MV-4-11 (cell line): ENCODE measurements at regions not wholly inside any gene's neighbourhood (a gene's known extent, or its start where the extent isn't known, plus 50 kb on each side); places are given as distances from the start of the nearest gene placed in this dataset.

Source experiments
- DNase-seq: peaks from one replicate; lab custom pipeline; 2025; lab: John Stamatoyannopoulos, UW

GRCh38 chr4:100970414-100970813 is 376.9 kb downstream of the PPP3CA start:
- no peak for DNase-seq

DNA sequence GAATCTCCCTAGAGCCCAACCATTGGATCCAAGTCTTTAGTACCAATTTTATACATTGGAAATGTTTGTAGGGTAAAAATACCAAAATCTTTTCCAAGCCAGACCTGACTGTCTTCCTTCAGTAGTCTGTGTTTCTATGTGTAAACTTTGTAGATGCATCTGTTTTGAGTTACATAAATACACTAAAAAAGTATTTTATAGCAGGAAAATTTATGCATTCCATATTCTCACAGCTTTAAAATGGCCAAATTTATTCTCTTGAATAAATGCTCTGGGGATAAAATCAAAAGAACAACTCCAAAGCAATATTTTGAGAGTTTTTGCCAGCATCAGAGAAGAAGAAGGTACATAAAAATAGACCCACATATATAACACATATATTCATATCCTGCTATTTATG is 377.4 kb downstream of the PPP3CA start:
- no peak for DNase-seq

GRCh38 chr4:100968046-100968445 is 379.3 kb downstream of the PPP3CA start:
- DNase-seq, result no peak

DNA sequence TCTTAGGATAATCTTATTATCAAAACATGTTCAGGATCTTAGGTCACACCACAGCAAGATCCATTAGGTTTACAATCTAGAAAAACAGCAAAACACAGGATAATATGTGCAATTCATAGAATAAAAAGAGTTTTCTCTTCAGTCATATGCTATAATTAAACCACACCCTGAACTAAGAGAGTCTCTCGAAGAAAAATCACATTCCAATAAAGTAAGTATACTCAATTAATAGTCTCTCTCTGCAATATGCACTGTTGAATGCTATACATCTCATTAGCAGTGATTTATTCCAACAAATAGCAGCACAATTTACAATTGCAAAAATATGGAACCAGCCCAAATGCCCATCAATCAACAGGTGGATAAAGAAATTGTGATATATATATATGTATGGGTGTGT is 383.7 kb downstream of the PPP3CA start:
- no peak for DNase-seq

GRCh38 chr4:100962698-100963097 is 384.6 kb downstream of the PPP3CA start:
- no peak for DNase-seq

DNA sequence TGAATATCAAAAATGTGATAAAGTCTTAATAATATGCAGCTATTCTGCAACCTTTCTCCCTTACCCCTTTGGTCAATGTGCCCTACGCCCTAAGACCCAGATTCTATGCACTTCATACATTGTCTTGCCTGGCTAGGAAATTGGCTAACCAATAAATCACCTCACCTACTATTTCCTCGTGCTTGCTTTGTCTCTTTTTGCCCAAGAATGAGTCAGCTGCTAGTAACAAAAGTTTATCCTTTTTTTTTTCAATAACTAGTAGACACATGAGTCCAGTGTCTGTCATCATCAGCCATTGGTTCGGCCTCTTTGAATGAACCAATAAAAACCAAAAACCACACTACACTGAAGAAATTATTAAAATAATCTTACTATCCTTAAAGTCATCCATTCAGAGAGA is 387.1 kb downstream of the PPP3CA start:
- no peak for DNase-seq

DNA sequence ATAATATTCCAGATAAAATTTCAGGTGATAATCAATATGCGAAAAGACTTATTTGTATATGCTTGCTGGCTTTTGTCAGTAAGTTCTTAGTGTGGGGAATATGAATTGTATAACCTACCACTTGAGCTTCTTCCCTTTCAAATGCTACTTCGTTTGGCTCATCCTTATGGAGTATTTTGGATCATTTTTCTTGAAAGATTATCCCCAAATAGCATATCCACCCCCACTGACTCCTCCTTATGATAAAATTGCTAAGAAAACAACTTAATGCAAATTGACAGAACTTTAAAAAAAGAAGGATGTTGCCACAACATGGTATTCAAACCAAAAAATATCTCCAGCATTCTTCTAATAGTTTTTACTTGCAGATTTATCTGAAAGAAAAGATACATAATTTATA is 393.3 kb downstream of the PPP3CA start:
- DNase-seq, result no peak

DNA sequence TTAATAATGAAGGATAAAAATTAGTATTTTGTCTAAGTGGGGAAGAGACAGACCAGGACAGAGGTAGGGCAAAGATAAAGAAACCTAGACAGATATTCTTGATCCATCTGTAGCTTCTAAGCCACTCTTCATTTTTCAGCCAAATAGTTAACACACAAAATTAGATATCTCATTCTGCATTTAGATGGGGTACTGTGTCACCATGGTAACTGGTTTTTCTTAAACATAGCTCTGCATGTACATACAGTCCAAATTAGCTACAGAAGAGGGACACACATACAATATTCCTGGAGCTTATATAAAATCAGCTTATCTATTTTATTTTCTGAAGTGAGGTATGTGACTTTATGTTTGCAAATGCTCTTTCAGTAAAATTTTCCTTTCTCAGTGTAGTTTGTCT is 393.7 kb downstream of the PPP3CA start:
- no peak for DNase-seq

- no peak for DNase-seq
Observed at GRCh38 chr4:100952590-100952989, 394.7 kb downstream of the PPP3CA start.

DNA sequence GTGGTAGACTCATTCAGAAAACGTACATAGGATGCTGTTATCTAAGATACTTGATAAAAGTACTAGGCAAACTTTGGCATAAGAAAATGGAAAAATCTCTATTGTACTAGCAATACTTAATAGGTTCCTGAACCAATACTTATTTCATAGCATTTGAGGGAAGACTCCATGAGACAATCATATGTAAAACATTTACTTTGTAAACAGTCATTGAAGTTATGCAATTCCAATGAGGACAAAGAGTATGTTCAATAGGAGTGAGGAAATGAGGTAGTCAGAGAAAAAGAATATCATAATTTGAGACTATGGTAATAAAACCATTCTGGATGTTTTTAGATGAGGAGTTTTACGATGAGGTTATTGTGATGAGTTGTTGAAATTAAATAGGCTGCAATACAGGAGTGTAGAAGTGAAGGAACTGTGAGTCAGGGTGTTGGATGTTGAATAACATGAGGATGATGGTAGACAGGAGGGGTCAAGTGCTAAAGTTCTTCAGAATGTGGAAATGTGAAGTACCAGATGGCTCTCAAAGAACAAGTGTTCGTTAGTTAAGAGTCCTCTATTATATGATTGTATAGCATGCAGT is 397.9 kb downstream of the PPP3CA start:
- no peak for DNase-seq

- DNase-seq, result no peak
Observed at GRCh38 chr4:100948911-100949310, 398.4 kb downstream of the PPP3CA start.

DNA sequence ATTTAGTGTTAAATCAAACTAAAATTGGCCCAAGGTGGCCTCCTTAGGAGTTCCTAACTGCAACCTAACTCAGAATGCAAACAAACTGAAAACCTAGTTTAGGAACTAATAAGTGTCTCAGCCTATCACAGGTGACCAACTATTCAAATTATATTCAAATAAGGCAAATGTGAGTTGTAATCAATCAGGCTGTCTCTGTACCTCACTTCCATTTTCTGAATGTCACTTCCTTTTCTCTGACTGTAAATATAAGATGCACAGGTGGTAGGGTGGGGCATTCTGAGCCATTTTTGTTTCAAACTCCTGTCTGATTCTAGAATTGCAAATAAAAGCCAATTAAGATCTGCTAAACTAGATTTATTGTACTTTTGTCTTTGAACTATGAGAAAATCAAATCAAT is 401.5 kb downstream of the PPP3CA start:
- DNase-seq, result no peak

GRCh38 chr4:100938698-100939097 is 408.6 kb downstream of the PPP3CA start:
- DNase-seq, result no peak

DNA sequence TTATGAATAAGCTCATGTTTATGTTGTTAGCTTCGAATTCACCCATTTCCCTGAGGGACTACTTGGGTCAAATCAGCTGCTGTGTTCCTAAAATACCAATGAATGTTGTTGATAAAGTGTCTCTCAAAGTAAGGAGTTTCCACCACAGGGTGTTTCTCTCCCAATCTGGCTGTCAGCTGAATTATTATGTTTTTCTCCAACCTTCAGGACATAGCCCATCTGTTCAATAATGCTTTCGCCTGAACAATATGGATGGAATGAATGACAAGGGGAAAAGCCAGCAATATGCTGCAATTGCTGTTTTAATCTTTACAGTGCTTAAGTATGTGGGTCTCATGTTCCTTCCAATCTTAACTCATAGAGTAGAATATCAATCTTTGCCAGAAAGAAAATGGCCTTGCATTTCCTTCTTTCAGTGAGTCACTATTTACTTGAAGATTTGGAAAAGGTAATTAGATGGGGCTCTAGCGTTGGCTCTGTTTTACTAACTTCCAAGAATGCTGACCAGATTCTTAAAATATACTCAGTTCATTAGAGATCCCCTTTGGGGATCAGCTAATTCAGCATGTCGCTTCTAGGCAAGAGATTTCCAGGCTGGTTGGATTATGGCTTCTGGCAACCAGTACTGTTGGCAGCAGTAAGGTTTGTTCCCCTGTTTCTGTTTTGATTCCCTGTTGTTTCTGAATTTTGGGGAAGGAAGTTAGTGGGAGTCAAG is 410.5 kb downstream of the PPP3CA start:
- no peak for DNase-seq

DNA sequence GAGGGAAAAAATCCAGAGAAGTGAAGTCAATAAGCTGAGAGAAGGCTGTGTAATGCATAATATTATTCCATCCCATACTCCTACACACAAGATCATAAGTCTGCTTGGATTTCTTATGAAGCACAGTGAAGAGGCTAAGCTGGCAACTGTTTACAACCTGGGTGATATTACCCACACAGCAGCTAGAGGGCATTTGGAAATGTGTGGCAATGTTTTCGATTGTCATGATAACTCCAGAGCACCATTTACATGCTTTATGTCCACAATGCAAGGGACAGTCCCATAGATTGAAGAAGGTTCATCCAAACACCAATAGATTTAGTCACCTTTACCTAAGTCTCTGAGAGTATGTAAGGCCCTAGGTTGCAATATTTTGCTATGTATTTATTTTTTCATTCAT is 412.2 kb downstream of the PPP3CA start:
- DNase-seq, result peak; percentile 10

GRCh38 chr4:100933628-100934027 is 413.7 kb downstream of the PPP3CA start:
- DNase-seq, result no peak

DNA sequence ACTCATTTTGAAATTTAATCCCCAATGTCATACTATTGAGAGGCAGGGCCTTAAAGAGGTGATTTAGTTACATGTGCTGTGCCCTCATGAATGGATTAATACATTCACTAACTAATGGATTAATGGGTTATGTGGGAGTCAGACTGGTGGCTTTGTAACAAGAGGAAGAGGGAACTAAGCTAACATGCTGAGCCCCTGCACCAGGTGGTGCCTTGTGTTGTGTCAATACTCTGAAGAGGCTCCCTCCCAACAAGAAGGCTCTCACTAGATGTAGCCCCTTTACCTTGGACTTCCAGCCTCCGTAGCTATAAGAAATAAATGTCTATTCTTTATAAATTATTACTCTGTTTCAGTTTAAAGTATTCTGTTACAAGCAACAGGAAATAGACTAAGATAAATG is 411.9 kb upstream of the EMCN start:
- DNase-seq, result no peak

DNA sequence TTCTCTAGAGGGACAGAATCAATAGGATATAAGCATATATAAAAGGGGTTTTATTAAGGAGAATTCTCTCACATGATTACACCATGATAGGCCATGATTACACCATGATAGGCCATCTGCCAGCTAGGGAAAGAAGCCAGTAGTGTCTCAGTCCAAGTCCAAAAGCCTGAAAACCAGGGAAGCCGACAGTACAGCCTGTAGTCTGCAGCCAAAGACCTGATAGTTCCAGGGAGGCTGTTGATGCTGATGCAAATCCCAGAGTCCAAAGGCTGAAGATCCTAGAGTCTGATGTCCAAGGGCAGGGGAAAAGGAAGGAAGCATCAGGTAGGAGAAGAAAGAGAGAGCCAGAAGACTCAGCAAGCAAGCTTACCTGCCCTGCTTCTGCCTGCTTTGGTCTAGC is 411.3 kb upstream of the EMCN start:
- no peak for DNase-seq

DNA sequence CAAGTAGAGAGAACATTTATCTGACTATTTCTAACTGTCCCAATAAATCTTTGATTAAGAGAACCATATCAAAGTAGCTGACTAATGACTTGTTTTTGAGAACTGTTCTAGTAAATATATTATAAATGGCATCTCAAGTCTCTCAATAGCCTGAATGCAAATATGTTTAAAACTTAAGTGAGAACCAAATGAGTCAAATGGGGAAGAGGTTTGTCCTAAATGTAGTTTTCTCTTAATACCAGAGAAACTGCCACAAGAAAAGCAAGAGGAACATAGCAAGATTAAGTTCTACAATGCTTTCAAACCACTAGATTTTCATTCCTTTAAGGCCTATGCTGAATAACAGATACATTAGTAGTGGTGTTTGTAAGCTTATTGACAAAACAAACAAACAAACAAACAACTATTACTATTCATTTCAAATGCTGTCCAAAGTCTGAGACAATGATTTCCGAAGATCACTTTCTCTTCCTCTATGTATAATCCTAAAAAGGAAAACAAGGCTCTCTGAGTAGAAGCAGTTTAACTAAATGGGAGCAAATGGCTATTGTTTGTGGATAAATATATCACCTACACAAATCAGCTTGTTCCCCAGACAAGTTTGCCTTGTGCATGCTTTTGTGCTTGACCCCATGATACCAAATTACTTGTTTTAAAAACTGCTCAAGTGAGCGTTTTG is 408.4 kb upstream of the EMCN start:
- DNase-seq, result peak; percentile 27

GRCh38 chr4:100913685-100914084 is 395.9 kb upstream of the EMCN start:
- DNase-seq, result no peak

- no peak for DNase-seq
Observed at GRCh38 chr4:100908540-100908939, 390.7 kb upstream of the EMCN start.

- no peak for DNase-seq
Observed at GRCh38 chr4:100907465-100908454, 389.9 kb upstream of the EMCN start.
